Ishikawa (cell line): ENCODE measurements at regions not wholly inside any gene's neighbourhood (a gene's known extent, or its start where the extent isn't known, plus 50 kb on each side); places are given as distances from the start of the nearest gene placed in this dataset.

Experiments
- CEBPB ChIP-seq: IDR thresholded peaks from 2 replicates; pipeline ENCODE4 v1.6.1; 2012
- CREB1 ChIP-seq: IDR thresholded peaks from 2 replicates; pipeline ENCODE4 v1.6.1; 2012; ENCODE audit warnings: low read depth
- EGR1 ChIP-seq: IDR thresholded peaks from 2 replicates; pipeline ENCODE4 v1.6.1; 2012
- EP300 ChIP-seq: IDR thresholded peaks from 2 replicates; pipeline ENCODE4 v1.6.1; 2012; ENCODE audit warnings: borderline replicate concordance
- FOXM1 ChIP-seq: IDR thresholded peaks from 2 replicates; pipeline ENCODE4 v1.6.1; 2012; ENCODE audit warnings: low read depth, borderline replicate concordance
- NFIC ChIP-seq: IDR thresholded peaks from 2 replicates; pipeline ENCODE4 v1.6.1; 2012
- RAD21 ChIP-seq: IDR thresholded peaks from 2 replicates; pipeline ENCODE4 v1.6.1; 2012; ENCODE audit warnings: low read depth
- TAF1 ChIP-seq: IDR thresholded peaks from 2 replicates; pipeline ENCODE4 v1.6.1; 2012; ENCODE audit warnings: low read depth, mild to moderate bottlenecking
- TCF12 ChIP-seq: IDR thresholded peaks from 2 replicates; pipeline ENCODE4 v1.6.1; 2012; ENCODE audit warnings: low read depth
- TEAD4 ChIP-seq: IDR thresholded peaks from 2 replicates; pipeline ENCODE4 v1.6.1; 2012
- USF1 ChIP-seq: IDR thresholded peaks from 2 replicates; pipeline ENCODE4 v1.6.1; 2012
- YY1 ChIP-seq: IDR thresholded peaks from 2 replicates; pipeline ENCODE4 v1.6.1; 2012; ENCODE audit warnings: low read depth
- ZBTB7A ChIP-seq: IDR thresholded peaks from 2 replicates; pipeline ENCODE4 v1.6.1; 2012; ENCODE audit warnings: low read depth
- TF ChIP-seq, protein P1 (sequence below): IDR thresholded peaks from 2 replicates; pipeline ENCODE4 v1.6.1; 2012; ENCODE audit warnings: low read depth, mild to moderate bottlenecking
- TF ChIP-seq, protein P2 (sequence below): IDR thresholded peaks from 2 replicates; pipeline ENCODE4 v1.6.1; 2012

- TF ChIP-seq, protein P1, sequence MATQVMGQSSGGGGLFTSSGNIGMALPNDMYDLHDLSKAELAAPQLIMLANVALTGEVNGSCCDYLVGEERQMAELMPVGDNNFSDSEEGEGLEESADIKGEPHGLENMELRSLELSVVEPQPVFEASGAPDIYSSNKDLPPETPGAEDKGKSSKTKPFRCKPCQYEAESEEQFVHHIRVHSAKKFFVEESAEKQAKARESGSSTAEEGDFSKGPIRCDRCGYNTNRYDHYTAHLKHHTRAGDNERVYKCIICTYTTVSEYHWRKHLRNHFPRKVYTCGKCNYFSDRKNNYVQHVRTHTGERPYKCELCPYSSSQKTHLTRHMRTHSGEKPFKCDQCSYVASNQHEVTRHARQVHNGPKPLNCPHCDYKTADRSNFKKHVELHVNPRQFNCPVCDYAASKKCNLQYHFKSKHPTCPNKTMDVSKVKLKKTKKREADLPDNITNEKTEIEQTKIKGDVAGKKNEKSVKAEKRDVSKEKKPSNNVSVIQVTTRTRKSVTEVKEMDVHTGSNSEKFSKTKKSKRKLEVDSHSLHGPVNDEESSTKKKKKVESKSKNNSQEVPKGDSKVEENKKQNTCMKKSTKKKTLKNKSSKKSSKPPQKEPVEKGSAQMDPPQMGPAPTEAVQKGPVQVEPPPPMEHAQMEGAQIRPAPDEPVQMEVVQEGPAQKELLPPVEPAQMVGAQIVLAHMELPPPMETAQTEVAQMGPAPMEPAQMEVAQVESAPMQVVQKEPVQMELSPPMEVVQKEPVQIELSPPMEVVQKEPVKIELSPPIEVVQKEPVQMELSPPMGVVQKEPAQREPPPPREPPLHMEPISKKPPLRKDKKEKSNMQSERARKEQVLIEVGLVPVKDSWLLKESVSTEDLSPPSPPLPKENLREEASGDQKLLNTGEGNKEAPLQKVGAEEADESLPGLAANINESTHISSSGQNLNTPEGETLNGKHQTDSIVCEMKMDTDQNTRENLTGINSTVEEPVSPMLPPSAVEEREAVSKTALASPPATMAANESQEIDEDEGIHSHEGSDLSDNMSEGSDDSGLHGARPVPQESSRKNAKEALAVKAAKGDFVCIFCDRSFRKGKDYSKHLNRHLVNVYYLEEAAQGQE: no peak
- no peak for TF ChIP-seq NFIC
- no peak for TF ChIP-seq YY1
- TF ChIP-seq FOXM1: no peak
- no peak for TF ChIP-seq CREB1
- TF ChIP-seq USF1: no peak
- no peak for TF ChIP-seq RAD21
Measured at GRCh38 chr1:199336745-199337640, 690.5 kb upstream of the NR5A2 start.

DNA sequence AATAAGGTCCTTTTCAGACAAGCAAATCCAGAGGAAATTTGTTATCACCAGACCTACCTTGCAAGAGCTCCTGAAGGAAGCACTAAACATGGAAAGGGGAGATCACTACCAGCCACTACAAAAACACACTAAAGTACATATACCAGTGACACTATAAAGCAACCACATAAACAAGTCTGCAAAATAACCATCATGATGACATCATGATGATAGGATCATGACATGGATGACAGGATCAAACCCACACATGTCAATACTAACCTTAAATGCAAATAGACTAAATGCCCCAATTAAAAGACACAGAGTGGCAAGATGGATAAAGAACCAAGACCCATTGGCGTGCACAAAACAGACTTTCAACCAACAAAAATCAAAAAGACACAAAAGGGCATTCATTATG, 688.8 kb upstream of the NR5A2 start:
- TF ChIP-seq EGR1 (no peak), CEBPB (no peak), RAD21 (no peak), ZBTB7A (no peak), YY1 (no peak), FOXM1 (no peak), CREB1 (no peak), NFIC (no peak), TAF1 (no peak), USF1 (no peak), EP300 (no peak), TCF12 (no peak), TEAD4 (no peak)
- TF ChIP-seq, protein P2, sequence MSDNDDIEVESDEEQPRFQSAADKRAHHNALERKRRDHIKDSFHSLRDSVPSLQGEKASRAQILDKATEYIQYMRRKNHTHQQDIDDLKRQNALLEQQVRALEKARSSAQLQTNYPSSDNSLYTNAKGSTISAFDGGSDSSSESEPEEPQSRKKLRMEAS: no peak
- TF ChIP-seq, protein P1: no peak

DNA sequence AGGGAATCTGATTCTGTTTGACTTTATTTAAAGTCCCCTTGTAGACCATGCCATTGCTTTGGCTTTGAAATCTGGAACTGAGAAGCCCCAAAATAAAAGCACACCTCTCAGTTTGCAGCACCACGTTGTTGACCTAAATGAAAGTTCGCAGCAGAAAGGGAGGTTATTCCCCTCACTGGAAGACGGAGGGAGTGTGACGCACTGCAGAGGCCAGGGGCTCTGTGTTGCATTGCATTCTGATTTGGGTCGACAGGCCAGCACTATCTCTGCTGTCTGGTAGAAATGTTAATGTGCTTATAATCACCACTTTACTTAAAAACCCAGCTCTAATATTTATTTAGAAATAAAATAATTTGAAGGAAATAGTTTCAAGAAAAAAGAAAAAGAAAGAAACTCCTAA, 675.2 kb upstream of the NR5A2 start:
- TF ChIP-seq TCF12: no peak
- TF ChIP-seq NFIC: no peak
- TF ChIP-seq, protein P1: no peak
- no peak for TF ChIP-seq CEBPB
- TF ChIP-seq FOXM1: no peak
- TF ChIP-seq EGR1: no peak
- TF ChIP-seq TAF1: no peak
- TF ChIP-seq CREB1: no peak
- no peak for TF ChIP-seq TEAD4
- TF ChIP-seq RAD21: no peak
- no peak for TF ChIP-seq EP300
- TF ChIP-seq USF1: no peak

- TF ChIP-seq, protein P1: no peak
- no peak for TF ChIP-seq YY1
- no peak for TF ChIP-seq USF1
- TF ChIP-seq CEBPB: no peak
- TF ChIP-seq FOXM1: no peak
- TF ChIP-seq RAD21: no peak
- TF ChIP-seq CREB1: no peak
Measured at GRCh38 chr1:199353906-199354305, 673.6 kb upstream of the NR5A2 start.
